Left cardiac atrium (tissue), 4 donors: ENCODE measurements at regions not wholly inside any gene's neighbourhood (a gene's known extent, or its start where the extent isn't known, plus 50 kb on each side); places are given as distances from the start of the nearest gene placed in this dataset.

Source experiments
- ATAC-seq, 2 donors: fragments of 200-7000 bp; cut with Tn5 transposase; one replicate each; pipeline ENCODE4 v1.9.1; 2020; ENCODE audit warnings: mild to moderate bottlenecking in 2 of 2, moderate library complexity in 2 of 2
- DNase-seq: peaks from one replicate; pipeline ENCODE4 v3.0.0-alpha.2; 2020
- intact Hi-C, 2 donors: fragments of 100-400 bp; cut with DNase I; formaldehyde crosslinking; loops; one replicate each; pipeline versions ENCODE4 v1.14.1 to v1.15.1; 2022 to 2023
- donor health status: DM: no; HTN: yes; CAD: no.
- donor health status: DM: no; HTN: yes; CAD: no; lungs with severe emphysema.
- donor health status: DM: yes; HTN: yes; CAD: no.
- donor health status: Dilated cardiomyopathy.

DNA sequence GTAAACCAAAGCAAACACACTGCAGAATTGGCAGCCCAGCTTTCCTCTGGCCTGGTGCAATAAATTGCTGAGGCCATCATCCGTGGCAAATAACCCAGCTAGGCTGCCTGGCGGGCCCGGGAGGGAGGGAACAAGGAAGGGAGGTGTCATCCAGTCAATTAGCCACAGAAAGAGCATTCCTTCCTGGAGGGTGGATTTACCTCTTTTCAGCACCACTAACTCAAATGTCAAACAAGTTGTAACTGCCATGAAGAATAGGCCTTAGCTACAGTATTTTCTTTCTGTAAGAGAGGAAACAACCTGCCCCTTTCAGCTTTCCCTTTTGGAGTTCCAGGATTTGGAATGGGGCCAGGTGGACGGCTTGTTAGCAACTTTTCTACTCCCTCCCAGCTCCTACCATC is 163.8 kb upstream of the BDNF start:
- no peak for DNase-seq
- no peak for ATAC-seq
- intact Hi-C loops, result no loop called here

DNA sequence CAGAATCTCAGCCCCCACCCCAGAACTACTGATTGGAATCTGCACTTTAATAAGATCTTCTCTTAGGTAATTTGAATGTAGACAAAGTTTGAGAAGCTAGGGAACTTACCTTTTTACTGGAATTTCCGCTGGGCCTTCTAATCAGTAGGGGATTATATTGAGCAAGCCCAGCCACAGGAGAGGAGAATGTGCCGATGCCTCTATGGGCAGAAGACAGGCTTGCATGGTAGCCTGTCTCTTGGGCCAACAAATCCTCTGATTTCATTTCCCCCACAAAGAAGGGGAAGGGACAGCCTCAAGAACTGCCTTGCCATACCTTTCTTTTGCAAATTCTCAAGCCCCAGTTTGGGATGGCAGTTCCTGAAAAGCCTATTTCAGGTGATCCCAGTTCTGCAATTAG is 163.4 kb upstream of the BDNF start:
- ATAC-seq, result no peak
- no peak for DNase-seq
- intact Hi-C loops, result no loop called here

DNA sequence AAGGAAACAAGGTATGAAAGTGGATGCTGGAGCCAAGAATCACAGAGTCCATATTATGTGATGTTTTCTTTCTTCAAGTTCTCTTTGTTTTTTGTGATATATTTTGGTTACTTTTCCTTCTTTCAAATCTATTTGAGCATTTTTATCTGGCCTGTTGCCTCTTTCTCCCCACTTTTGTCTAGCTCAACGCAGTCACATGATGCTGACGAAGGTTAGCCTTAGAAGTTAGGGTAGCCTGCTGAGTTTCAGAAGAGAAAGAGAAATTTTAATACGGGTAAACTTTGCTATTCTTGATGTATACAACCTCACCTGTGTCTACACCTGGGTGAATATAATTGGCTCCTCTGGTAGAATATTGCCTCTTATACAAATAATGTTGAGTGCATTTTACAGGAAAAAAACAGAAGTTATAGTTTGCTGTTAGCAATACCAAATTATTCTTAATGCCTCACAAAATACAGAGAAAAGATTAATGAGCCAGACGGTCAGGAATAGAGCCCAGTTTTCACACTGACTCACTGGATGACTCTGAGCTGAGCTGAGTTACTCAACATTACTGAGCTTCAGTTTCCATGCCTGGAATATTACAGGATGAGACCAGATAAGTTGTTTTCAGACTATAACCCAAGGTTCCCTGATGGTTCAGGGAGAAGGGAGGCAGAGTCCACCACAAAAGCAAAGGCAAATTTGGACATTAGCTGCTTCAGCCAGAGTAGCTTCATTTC is 161.6 kb upstream of the BDNF start:
- intact Hi-C loops, result no loop called here
- no peak for DNase-seq
- peak; percentile 75 to 93 for ATAC-seq

DNA sequence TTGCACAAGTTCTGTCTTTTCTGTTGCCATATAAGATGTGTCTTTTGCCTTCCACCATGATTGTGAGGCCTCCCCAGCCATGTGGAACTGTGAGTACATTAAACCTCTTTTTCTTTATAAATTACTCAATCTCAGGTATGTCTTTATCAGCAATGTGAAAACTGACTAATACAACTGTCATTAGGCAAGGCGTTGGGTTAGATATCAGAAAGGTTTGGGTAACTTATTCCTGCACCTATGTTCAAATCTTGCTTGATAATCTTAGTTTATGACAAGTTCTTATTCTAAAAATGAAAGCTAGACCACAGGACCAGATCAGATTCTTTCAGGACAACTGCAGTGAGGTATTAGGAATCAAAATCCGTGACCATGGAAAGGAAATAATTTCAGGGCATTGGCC is 160.6 kb upstream of the BDNF start:
- DNase-seq (no peak), ATAC-seq (no peak)
- intact Hi-C loops, result no loop called here

DNA sequence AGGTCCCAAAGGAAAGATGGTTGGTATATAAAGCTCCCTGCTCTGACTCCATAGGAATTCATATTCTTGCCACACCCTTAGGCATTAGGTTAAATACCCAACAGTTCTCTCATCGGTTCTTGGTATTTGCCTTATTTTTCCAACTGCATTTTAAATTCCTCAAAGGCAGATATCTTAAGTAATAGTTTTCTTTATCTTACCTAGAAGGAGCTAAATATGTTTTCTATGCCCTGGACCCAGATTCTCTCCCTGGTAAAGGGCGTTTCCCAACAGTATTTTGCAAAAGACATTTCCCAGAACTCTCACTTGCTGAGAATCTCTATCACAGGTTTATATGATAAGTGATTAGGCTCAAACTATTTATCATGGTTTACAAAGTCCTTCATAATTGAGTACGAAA is 158.6 kb upstream of the BDNF start:
- intact Hi-C loops, result no loop called here
- DNase-seq, result no peak
- ATAC-seq, result peak in 1 of 2 donors; percentile 70

DNA sequence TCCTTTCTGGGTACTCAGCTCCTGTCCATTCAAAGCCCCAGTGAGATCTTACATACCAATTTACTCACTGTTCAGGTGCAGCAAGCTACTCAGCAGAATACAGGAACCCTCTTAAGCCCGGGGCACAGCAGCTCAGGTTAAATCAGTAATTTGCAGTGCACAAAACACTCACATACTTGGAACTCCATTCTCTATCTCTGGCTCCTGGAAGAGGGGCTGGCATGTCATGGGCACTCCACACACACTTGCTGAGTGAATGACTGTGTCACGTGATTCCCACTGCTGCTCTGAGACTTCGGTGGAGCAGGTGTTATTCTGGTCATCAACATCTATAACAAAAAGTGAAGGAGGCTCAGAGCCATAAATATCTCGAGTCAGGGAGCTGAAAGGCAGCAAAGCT is 157.3 kb upstream of the BDNF start:
- DNase-seq (no peak), ATAC-seq (peak in 1 of 2 donors; percentile 53)
- intact Hi-C loops, result no loop called here

DNA sequence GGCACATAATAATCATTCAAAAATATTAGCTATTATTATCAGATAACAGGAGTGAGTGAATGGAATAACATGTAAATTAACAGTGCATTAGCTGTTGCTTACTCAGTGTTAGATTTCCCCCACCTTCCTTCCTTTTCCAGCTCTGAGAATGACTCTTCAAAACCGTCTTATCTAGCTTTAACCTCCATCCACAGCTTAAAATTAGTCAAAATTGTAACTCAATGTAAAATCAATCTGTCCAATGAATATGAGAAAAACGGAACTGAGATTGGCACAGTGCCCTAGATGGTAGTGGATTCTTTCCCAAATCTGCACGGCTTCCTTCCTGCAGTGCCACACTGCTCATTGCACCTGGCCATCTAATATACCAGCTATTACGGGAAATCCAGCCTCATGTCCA is 156.8 kb upstream of the BDNF start:
- ATAC-seq (no peak), DNase-seq (no peak)
- intact Hi-C loops, result no loop called here

DNA sequence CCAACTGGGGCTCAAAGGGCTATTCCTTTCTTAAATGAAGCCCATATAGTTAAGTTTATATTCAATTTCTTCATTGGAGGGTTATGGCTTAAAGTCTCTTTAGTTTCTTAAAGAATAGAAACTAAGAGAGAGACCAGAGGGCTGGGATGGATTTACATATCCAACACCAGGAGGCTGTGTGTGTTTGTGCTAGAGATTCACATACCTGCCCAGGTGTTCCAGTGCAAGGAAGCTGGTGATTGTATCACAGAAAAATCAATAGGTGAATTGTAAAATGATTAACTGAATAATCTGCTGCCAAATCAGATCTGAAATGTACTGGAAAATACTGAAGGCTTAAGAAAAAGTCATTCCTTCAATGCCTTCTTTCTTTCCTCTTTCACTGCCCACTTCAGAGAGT is 148.2 kb upstream of the BDNF start:
- intact Hi-C loops, result no loop called here
- ATAC-seq, result no peak
- no peak for DNase-seq

GRCh38 chr11:27847496-27847895 is 147.2 kb upstream of the BDNF start:
- intact Hi-C loops, result no loop called here
- DNase-seq (no peak), ATAC-seq (no peak)

- ATAC-seq, result no peak
- intact Hi-C loops, result no loop called here
- DNase-seq, result no peak
These were observed 142.0 kb upstream of the BDNF start for GRCh38 chr11:27842290-27842689.

DNA sequence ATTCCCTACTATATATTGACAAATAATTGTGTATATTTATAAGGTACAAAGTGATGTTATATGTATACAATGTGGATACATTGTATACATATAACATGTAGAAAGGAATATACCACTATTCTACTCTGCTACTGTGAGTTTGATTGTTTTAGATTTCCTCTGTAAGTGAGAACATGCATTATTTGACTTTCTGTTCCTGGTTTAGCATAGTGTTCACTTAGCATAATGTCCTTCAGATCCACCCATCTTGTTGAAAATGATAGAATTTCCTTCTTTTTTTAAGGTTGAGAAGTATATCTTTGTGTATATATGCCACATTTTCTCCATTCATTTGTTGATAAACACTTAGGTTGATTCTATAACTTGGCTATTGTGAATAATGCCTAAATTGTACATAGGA is 140.8 kb upstream of the BDNF start:
- ATAC-seq, result no peak
- intact Hi-C loops, result no loop called here
- DNase-seq, result no peak

GRCh38 chr11:27839226-27839913 is 139.1 kb upstream of the BDNF start:
- ATAC-seq, result no peak
- DNase-seq, result no peak
- intact Hi-C loops, result no loop called here

DNA sequence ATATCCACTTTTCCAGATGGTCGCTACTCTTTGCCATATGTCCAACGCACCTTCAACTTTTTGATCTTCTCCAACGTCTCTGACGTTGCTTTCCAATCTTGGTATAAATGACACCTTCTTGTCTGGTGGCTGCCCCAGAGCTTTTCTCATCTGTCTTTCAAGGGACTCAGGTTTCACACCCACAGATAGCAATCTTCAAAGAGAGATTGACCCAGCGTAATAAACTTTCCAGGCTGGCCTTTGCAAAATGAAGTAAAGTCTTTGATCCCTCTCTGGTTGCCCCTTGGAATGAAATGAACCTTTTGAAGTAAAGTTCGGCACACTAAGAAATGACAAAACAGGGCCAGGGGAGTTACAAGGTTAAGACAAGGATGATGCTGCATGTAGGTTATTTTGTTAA is 138.4 kb upstream of the BDNF start:
- intact Hi-C loops, result no loop called here
- no peak for ATAC-seq
- no peak for DNase-seq

GRCh38 chr11:27837895-27838563 is 137.8 kb upstream of the BDNF start:
- intact Hi-C loops, result no loop called here
- DNase-seq (no peak), ATAC-seq (no peak)

GRCh38 chr11:27830206-27830605 is 130.0 kb upstream of the BDNF start:
- intact Hi-C loops, result no loop called here
- DNase-seq (no peak), ATAC-seq (no peak)

DNA sequence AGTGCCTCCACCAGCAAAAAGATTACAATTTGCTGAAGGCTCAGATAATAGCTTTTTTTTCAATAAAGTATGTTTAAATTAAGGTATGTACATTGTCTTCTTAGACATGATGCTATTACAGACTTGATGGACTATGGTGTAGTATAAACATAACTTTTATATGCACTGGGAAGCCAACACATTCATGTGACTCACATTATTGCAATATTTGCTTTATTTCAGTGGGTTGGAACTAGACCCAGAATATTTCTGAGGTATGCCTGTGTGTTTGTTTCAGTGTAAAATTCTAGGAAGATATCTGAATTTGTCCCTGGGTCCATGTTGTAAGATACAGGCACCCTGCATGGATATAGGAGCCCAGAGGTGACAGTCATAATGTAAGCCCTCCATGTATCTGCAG is 120.0 kb upstream of the BDNF start:
- no peak for DNase-seq
- intact Hi-C loops, result no loop called here
- ATAC-seq, result no peak

GRCh38 chr11:27816197-27816596 is 115.9 kb upstream of the BDNF start:
- DNase-seq, result no peak
- no peak for ATAC-seq
- intact Hi-C loops, result no loop called here

GRCh38 chr11:27812341-27812740 is 112.1 kb upstream of the BDNF start:
- intact Hi-C loops, result no loop called here
- ATAC-seq, result no peak
- no peak for DNase-seq

DNA sequence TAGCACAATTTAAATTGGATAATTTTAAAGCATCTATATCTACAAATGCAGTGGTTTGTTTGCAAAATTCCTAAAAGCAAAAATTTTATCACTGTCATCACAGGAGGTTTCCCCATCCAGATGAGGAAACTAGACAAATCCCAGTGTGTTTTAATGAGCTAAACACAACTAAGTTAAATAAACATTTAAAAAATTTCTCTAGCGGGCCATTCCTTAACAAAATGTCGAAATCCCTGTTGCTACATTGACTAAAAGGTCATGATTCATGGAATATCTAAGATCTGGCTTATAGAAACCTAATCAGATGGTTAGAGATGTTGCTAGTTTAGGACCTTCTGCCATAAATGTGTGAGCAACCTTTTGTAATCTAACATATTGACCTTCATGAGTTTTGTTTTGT is 107.3 kb upstream of the BDNF start:
- intact Hi-C loops, result no loop called here
- no peak for DNase-seq
- no peak for ATAC-seq

- intact Hi-C loops, result no loop called here
- ATAC-seq (no peak), DNase-seq (no peak)
These were observed 105.9 kb upstream of the BDNF start for GRCh38 chr11:27806122-27806521.
